Suppressor macrophage (primary cell): ENCODE measurements at regions not wholly inside any gene's neighbourhood (a gene's known extent, or its start where the extent isn't known, plus 50 kb on each side); places are given as distances from the start of the nearest gene placed in this dataset.

Source experiments
- DNase-seq, 4 experiments: peaks; one replicate each; pipeline ENCODE4 v3.0.0-alpha.2; 2020 to 2022

GRCh38 chr4:27518876-27519275, 658.2 kb downstream of the STIM2 start:
- DNase-seq = no peak

- DNase-seq = no peak
Measured at GRCh38 chr4:27524224-27524623, 663.6 kb downstream of the STIM2 start.

- no peak for DNase-seq
Measured at GRCh38 chr4:27534488-27534887, 673.8 kb downstream of the STIM2 start.

GRCh38 chr4:27568236-27568951, 707.8 kb downstream of the STIM2 start:
- DNase-seq = no peak

- DNase-seq = no peak
Measured at GRCh38 chr4:27568952-27569319, 708.3 kb downstream of the STIM2 start.

- DNase-seq = no peak
Measured at GRCh38 chr4:27574743-27575142, 714.1 kb downstream of the STIM2 start.

GRCh38 chr4:27577951-27578350, 717.3 kb downstream of the STIM2 start:
- DNase-seq = no peak

GRCh38 chr4:27592738-27593137, 732.1 kb downstream of the STIM2 start:
- DNase-seq = no peak

GRCh38 chr4:27594922-27595321, 734.3 kb downstream of the STIM2 start:
- no peak for DNase-seq

- peak in 1 of 4 experiments; percentile 2 for DNase-seq
Measured at GRCh38 chr4:27595571-27596360, 735.1 kb downstream of the STIM2 start.

GRCh38 chr4:27602172-27602571, 741.5 kb downstream of the STIM2 start:
- DNase-seq = no peak

- no peak for DNase-seq
Measured at GRCh38 chr4:27604692-27605091, 744.1 kb downstream of the STIM2 start.

GRCh38 chr4:27616166-27616565, 755.5 kb downstream of the STIM2 start:
- no peak for DNase-seq

GRCh38 chr4:27619435-27619834, 758.8 kb downstream of the STIM2 start:
- DNase-seq = no peak

- no peak for DNase-seq
Measured at GRCh38 chr4:27620886-27621285, 760.2 kb downstream of the STIM2 start.

- DNase-seq = no peak
Measured at GRCh38 chr4:27624749-27625148, 764.1 kb downstream of the STIM2 start.

- DNase-seq = no peak
Measured at GRCh38 chr4:27628609-27629008, 768.0 kb downstream of the STIM2 start.

GRCh38 chr4:27629532-27630225, 769.0 kb downstream of the STIM2 start:
- DNase-seq = no peak

- DNase-seq = no peak
Measured at GRCh38 chr4:27635936-27636913, 775.6 kb downstream of the STIM2 start.

- DNase-seq = no peak
Measured at GRCh38 chr4:27638163-27638915, 777.7 kb downstream of the STIM2 start.

GRCh38 chr4:27643101-27643500, 782.5 kb downstream of the STIM2 start:
- no peak for DNase-seq

- DNase-seq = no peak
Measured at GRCh38 chr4:27648416-27648815, 787.8 kb downstream of the STIM2 start.
